ENCODE measurements at regions not wholly inside any gene's neighbourhood (a gene's known extent, or its start where the extent isn't known, plus 50 kb on each side); places are given as distances from the start of the nearest gene placed in this dataset.

DNA sequence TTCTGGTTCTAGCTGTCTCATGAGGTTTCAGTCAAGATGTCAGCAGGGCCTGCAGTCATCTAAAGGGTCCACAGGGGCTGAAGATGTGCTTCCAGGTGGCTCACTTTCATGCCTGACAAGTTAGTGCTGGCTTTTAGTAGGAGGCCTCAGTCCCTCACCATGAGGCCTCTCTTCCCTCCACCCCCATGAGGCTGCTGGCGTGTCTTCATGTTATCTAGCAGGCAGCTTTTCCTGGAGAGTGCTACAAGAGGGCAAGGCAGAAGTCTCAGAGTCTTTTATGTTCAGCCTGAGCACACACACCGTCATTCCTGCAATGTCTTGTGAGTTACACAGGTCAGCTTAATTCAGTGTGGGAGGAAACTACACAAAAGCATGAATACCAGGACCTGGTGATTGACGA, 769.9 kb downstream of the HDGFL1 start:
- Histone ChIP-seq H3K4me1 (ENCODE audit: insufficient read depth, low read length) (no peaks in the 10 kb centered on the region), H3K27ac (ENCODE audit: low read length) (no peak overlapping the region), H3K9ac (ENCODE audit: low read depth, low read length) (no peak overlapping the region), H3K36me3 (ENCODE audit: insufficient read depth, low read length) (no peaks in the 10 kb centered on the region), H3K4me3 (ENCODE audit: low read depth in 1 of 2, low read length in 2 of 2) (no peak overlapping the region), H3K79me2 (ENCODE audit: insufficient read depth, low read length) (no peaks in the 10 kb centered on the region), H3K27me3 (ENCODE audit: insufficient read depth, low read length, poor library complexity) (no peaks in the 10 kb centered on the region), H4K20me1 (ENCODE audit: insufficient read depth, low read length) (no peaks in the 10 kb centered on the region), H2AFZ (ENCODE audit: low read depth, low read length) (no peak overlapping the region), H3K4me2 (ENCODE audit: insufficient read depth, low read length) (no peak overlapping the region), H3K9me3 (ENCODE audit: insufficient read depth, low read length, severe bottlenecking) (no peaks in the 10 kb centered on the region)
- no peak for DNase-seq
- no peak for ATAC-seq (ENCODE audit: insufficient read depth, low read depth)
- TF ChIP-seq, protein P1, sequence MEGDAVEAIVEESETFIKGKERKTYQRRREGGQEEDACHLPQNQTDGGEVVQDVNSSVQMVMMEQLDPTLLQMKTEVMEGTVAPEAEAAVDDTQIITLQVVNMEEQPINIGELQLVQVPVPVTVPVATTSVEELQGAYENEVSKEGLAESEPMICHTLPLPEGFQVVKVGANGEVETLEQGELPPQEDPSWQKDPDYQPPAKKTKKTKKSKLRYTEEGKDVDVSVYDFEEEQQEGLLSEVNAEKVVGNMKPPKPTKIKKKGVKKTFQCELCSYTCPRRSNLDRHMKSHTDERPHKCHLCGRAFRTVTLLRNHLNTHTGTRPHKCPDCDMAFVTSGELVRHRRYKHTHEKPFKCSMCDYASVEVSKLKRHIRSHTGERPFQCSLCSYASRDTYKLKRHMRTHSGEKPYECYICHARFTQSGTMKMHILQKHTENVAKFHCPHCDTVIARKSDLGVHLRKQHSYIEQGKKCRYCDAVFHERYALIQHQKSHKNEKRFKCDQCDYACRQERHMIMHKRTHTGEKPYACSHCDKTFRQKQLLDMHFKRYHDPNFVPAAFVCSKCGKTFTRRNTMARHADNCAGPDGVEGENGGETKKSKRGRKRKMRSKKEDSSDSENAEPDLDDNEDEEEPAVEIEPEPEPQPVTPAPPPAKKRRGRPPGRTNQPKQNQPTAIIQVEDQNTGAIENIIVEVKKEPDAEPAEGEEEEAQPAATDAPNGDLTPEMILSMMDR (IDR thresholded peaks at IDR 0.05; ENCODE audit: borderline replicate concordance, extremely low read depth, low read length, poor library complexity, severe bottlenecking), result no peak
- TF ChIP-seq EZH2 (IDR thresholded peaks at IDR 0.05; ENCODE audit: borderline replicate concordance, low read depth, low read length, severe bottlenecking), result no peak

DNA sequence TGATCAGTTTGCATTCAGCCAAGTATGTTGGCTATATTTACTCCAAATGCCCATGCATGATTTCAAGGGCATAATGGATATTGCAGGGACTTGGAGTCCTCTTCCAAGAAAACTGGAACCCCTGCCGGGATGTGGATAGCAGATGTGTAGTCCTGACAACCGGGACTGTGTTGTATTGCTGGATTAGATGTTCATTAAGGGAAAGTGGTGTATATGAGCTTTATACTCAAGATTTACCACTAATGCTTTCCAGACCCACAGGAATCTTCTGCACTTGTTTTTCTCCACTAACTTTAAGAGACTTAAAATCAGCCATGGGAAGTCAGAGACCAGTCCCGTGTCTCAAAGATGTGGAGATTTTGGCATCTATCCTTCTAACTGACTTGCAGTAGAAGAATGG, 770.9 kb downstream of the HDGFL1 start:
- no peak overlapping the region for H2AFZ ChIP-seq (ENCODE audit: low read depth, low read length)
- no peak for DNase-seq
- H3K4me2 ChIP-seq (ENCODE audit: insufficient read depth, low read length), result no peak overlapping the region
- H3K27ac ChIP-seq (ENCODE audit: low read length), result no peak overlapping the region
- H4K20me1 ChIP-seq (ENCODE audit: insufficient read depth, low read length), result no peaks in the 10 kb centered on the region
- no peaks in the 10 kb centered on the region for H3K4me1 ChIP-seq (ENCODE audit: insufficient read depth, low read length)
- ATAC-seq (ENCODE audit: insufficient read depth, low read depth), result no peak
- H3K27me3 ChIP-seq (ENCODE audit: insufficient read depth, low read length, poor library complexity), result no peaks in the 10 kb centered on the region
- TF ChIP-seq EZH2 (IDR thresholded peaks at IDR 0.05; ENCODE audit: borderline replicate concordance, low read depth, low read length, severe bottlenecking), result no peak
- TF ChIP-seq, protein P1 (IDR thresholded peaks at IDR 0.05; ENCODE audit: borderline replicate concordance, extremely low read depth, low read length, poor library complexity, severe bottlenecking), result no peak
- H3K9me3 ChIP-seq (ENCODE audit: insufficient read depth, low read length, severe bottlenecking), result no peaks in the 10 kb centered on the region
- no peaks in the 10 kb centered on the region for H3K36me3 ChIP-seq (ENCODE audit: insufficient read depth, low read length)
- H3K4me3 ChIP-seq (ENCODE audit: low read depth in 1 of 2, low read length in 2 of 2), result no peak overlapping the region
- H3K9ac ChIP-seq (ENCODE audit: low read depth, low read length), result no peak overlapping the region
- H3K79me2 ChIP-seq (ENCODE audit: insufficient read depth, low read length), result no peaks in the 10 kb centered on the region

DNA sequence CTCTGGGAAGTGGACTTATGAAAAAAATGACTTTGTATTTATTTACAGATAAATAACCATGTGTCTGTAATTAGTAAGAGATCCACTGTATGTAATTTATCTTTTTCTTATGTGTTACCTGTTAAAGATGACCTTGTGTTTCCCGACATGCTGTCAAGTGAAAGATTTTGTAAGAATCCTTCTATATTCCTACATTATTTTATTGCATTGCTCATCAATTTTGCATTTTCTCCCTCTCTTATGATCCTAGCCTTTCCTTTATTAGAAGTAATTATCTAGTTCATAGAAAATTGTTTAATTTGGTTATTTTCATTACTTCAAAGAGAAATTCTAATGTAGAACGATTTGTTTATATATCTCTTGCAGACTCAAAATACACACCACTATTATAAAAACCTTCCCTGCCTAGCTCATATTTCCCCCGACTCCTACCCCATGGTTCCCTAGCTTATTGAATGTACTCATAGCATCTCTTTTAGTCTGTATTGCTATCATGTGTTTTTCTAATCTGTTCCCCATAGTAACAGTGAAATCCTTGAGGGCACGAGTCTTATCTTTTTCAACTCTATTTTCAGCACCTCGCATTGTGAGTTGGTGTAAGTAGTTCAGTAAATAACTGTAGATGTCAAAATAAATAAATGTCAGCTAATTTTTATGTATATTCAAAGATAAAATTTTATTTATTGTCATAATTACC, 774.4 kb downstream of the HDGFL1 start:
- no peak overlapping the region for H3K4me3 ChIP-seq (ENCODE audit: low read depth in 1 of 2, low read length in 2 of 2)
- H3K9me3 ChIP-seq (ENCODE audit: insufficient read depth, low read length, severe bottlenecking), result no peaks in the 10 kb centered on the region
- no peak overlapping the region for H3K4me2 ChIP-seq (ENCODE audit: insufficient read depth, low read length)
- H3K27me3 ChIP-seq (ENCODE audit: insufficient read depth, low read length, poor library complexity), result no peaks in the 10 kb centered on the region
- no peak for DNase-seq
- no peaks in the 10 kb centered on the region for H3K36me3 ChIP-seq (ENCODE audit: insufficient read depth, low read length)
- H3K4me1 ChIP-seq (ENCODE audit: insufficient read depth, low read length), result no peaks in the 10 kb centered on the region
- TF ChIP-seq EZH2 (IDR thresholded peaks at IDR 0.05; ENCODE audit: borderline replicate concordance, low read depth, low read length, severe bottlenecking), result no peak
- TF ChIP-seq, protein P1 (IDR thresholded peaks at IDR 0.05; ENCODE audit: borderline replicate concordance, extremely low read depth, low read length, poor library complexity, severe bottlenecking), result no peak
- H2AFZ ChIP-seq (ENCODE audit: low read depth, low read length), result no peak overlapping the region
- no peaks in the 10 kb centered on the region for H4K20me1 ChIP-seq (ENCODE audit: insufficient read depth, low read length)
- H3K79me2 ChIP-seq (ENCODE audit: insufficient read depth, low read length), result no peaks in the 10 kb centered on the region
- no peak overlapping the region for H3K27ac ChIP-seq (ENCODE audit: low read length)
- no peak for ATAC-seq (ENCODE audit: insufficient read depth, low read depth)
- H3K9ac ChIP-seq (ENCODE audit: low read depth, low read length), result no peak overlapping the region

Measured in DND-41 (cell line).